Gastrocnemius medialis (tissue), 4 donors: ENCODE measurements at regions not wholly inside any gene's neighbourhood (a gene's known extent, or its start where the extent isn't known, plus 50 kb on each side); places are given as distances from the start of the nearest gene placed in this dataset.

Experiments used
- ATAC-seq, 2 donors: fragments of 150-250 bp; one replicate each; pipeline ENCODE4 v1.9.1; 2016
- DNase-seq, 2 donors: peaks; one replicate each; pipeline ENCODE4 v3.0.0-alpha.2; 2019
- H3K27ac ChIP-seq, 4 donors: fragments of 200-600 bp; sonication (generic); 1 replicate in 1 of 4; 2 replicates in 3 of 4; pipeline ENCODE4 v1.5.1; 2016 to 2018; ENCODE audit warnings: mild to moderate bottlenecking in 2 of 4, moderate library complexity in 1 of 4
- H3K27me3 ChIP-seq, 3 donors: fragments of 200-600 bp; sonication (generic) in 2 of 3; 1 replicate in 1 of 3; 2 replicates in 2 of 3; pipeline versions ENCODE4 v1.5.1 to v1.6.0; 2016 to 2019; ENCODE audit warnings: mild to moderate bottlenecking in 1 of 3, moderate library complexity in 1 of 3
- H3K36me3 ChIP-seq, 2 donors: fragments of 200-600 bp; sonication (generic) in 1 of 2; one replicate each; pipeline ENCODE4 v1.5.1; 2017 to 2018
- H3K4me1 ChIP-seq, 2 donors: fragments of 200-600 bp; sonication (generic) in 1 of 2; one replicate each; pipeline ENCODE4 v1.5.1; 2016 to 2017; ENCODE audit warnings: mild to moderate bottlenecking in 2 of 2
- H3K4me3 ChIP-seq, 4 donors: fragments of 200-600 bp; sonication (generic) in 3 of 4; 1 replicate in 1 of 4; 2 replicates in 3 of 4; pipeline ENCODE4 v1.5.1; 2016 to 2019; ENCODE audit warnings: mild to moderate bottlenecking in 2 of 4
- H3K9me3 ChIP-seq, 3 donors: fragments of 200-600 bp; sonication (generic) in 2 of 3; 1 replicate in 1 of 3; 2 replicates in 2 of 3; pipeline ENCODE4 v1.5.1; 2016 to 2019
- POLR2A ChIP-seq, 2 donors: fragments of 450-650 bp; IDR thresholded peaks; one replicate each; pipeline ENCODE4 v1.6.1; 2017; ENCODE audit warnings: antibody characterized with exemption in 2 of 2, mild to moderate bottlenecking in 2 of 2, moderate library complexity in 2 of 2
- in situ Hi-C, 4 donors: fragments of 200-750 bp; cut with MboI; loops; one replicate each; pipeline versions ENCODE4 v1.15.0 to v1.8.0; 2017; ENCODE audit warnings: low sequenced_read_pairs in 4 of 4
- intact Hi-C: fragments of 100-400 bp; cut with DNase I; formaldehyde crosslinking; loops from one replicate; pipeline ENCODE4 v1.15.1; 2023; ENCODE audit warnings: low total_unique reads
- TF ChIP-seq, protein P1 (sequence below), 5 experiments: fragments of 450-650 bp in 3 of 5; fragments of 200-600 bp in 2 of 5; sonication (generic) in 2 of 5; IDR thresholded peaks in 4 of 5; conservative IDR thresholded peaks in 1 of 5; 1 replicate in 4 of 5; 2 replicates in 1 of 5; pipeline ENCODE4 v1.5.1; 2016 to 2019; ENCODE audit warnings: antibody characterized with exemption in 5 of 5, mild to moderate bottlenecking in 3 of 5, moderate library complexity in 3 of 5

DNA sequence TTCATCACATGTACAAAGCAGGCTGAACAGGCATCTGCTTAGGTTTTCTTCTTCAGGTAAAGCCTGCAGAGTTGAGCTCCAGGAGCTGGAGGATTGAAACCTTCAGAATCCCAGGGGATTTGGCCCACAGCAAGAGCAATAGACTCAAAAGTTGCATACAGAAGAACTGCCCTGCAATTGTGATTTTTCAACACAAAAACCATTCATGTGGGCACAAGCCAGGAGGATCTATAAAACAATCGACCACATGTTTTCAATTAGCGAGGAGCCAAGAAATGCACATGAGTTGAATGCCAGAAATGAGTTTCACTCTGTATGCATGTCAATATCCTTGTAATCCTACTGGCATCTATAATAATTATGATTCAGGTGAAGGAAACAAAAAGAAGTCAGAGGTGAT lies 576.4 kb downstream of the HDGFL1 start:
- TF ChIP-seq POLR2A (IDR thresholded peaks at IDR 0.05) = no peak
- TF ChIP-seq, protein P1, sequence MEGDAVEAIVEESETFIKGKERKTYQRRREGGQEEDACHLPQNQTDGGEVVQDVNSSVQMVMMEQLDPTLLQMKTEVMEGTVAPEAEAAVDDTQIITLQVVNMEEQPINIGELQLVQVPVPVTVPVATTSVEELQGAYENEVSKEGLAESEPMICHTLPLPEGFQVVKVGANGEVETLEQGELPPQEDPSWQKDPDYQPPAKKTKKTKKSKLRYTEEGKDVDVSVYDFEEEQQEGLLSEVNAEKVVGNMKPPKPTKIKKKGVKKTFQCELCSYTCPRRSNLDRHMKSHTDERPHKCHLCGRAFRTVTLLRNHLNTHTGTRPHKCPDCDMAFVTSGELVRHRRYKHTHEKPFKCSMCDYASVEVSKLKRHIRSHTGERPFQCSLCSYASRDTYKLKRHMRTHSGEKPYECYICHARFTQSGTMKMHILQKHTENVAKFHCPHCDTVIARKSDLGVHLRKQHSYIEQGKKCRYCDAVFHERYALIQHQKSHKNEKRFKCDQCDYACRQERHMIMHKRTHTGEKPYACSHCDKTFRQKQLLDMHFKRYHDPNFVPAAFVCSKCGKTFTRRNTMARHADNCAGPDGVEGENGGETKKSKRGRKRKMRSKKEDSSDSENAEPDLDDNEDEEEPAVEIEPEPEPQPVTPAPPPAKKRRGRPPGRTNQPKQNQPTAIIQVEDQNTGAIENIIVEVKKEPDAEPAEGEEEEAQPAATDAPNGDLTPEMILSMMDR (IDR thresholded peaks at IDR 0.05 in 4 of 5, conservative IDR thresholded peaks at IDR 0.05 in 1 of 5) = no peak
- in situ Hi-C loops = no loop called here
- Histone ChIP-seq H3K4me3 (no peak overlapping the region), H3K9me3 (no peaks in the 10 kb centered on the region), H3K36me3 (no peaks in the 10 kb centered on the region), H3K4me1 (no peaks in the 10 kb centered on the region), H3K27ac (no peak overlapping the region), H3K27me3 (no peaks in the 10 kb centered on the region)
- intact Hi-C loops = no loop called here
- no peak for ATAC-seq
- DNase-seq = no peak

DNA sequence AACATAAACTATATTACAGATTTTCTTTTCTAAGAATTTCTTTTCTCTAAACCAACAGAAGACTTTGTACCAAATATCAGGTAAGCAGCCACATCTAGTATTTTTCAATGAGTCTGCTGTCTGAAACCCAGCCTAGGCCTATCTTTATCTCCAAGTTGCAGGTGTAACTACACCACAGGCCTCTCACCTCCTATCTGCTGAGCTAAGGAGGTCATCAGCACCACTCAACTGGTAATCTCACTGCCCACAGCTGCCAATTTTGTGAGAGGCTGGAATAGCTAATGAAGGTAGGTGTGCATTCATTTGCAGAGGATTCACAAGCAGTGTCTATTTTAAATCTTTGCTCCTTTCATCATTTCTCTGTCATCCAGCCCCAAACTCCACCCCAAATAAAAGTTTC lies 584.8 kb downstream of the HDGFL1 start:
- no peaks in the 10 kb centered on the region for H3K9me3 ChIP-seq
- no peak overlapping the region for H3K27ac ChIP-seq
- intact Hi-C loops (no loop called here), in situ Hi-C loops (no loop called here)
- H3K4me3 ChIP-seq = no peak overlapping the region
- ATAC-seq = no peak
- no peak for DNase-seq
- no peaks in the 10 kb centered on the region for H3K36me3 ChIP-seq
- TF ChIP-seq, protein P1 (IDR thresholded peaks at IDR 0.05 in 4 of 5, conservative IDR thresholded peaks at IDR 0.05 in 1 of 5) = no peak
- TF ChIP-seq POLR2A (IDR thresholded peaks at IDR 0.05) = no peak
- no peaks in the 10 kb centered on the region for H3K27me3 ChIP-seq
- no peaks in the 10 kb centered on the region for H3K4me1 ChIP-seq

DNA sequence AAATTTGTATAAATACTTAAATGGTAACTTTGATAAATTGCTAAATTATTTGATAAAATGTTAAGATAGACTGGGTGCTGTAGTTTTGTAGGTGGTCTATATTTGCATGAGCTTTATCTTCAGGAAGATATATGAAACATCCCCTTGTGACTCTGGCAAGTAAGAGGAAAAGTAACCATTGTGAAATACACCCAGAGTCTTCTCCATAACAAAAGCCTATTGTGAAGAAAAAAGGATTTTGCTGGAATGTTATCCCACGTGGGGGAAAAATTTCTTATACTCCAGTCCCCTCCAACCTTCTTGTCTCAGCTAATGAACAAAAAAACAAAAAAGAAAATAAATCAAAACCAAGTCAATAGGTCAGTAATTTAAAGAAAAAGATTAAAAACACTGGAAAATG lies 600.7 kb downstream of the HDGFL1 start:
- H3K4me3 ChIP-seq = no peak overlapping the region
- no peak overlapping the region for H3K27ac ChIP-seq
- no peak for TF ChIP-seq POLR2A (IDR thresholded peaks at IDR 0.05)
- TF ChIP-seq, protein P1 (IDR thresholded peaks at IDR 0.05 in 4 of 5, conservative IDR thresholded peaks at IDR 0.05 in 1 of 5) = no peak
- H3K4me1 ChIP-seq = no peaks in the 10 kb centered on the region
- no peaks in the 10 kb centered on the region for H3K36me3 ChIP-seq
- no peaks in the 10 kb centered on the region for H3K27me3 ChIP-seq
- intact Hi-C loops (no loop called here), in situ Hi-C loops (no loop called here)
- H3K9me3 ChIP-seq = no peaks in the 10 kb centered on the region
- DNase-seq (no peak), ATAC-seq (no peak)

DNA sequence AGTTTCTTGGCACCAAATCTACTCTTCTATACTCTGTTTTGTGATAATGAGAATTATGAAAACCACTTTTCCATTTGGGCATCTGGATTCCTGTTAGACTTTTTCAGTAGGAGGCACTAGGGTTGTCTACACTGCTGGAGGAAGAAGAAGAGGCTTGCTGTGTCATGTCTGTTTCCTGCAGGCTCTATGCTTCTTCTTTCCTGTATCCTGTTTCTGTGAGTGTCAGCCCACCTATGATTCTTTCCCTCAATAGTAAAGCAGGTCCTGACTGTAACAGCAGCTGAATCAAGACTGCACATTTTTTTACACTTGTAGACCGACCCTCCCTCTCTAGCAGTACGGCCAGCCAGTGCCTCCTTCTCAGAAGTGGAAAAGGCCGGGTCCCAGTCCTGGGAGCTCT lies 603.9 kb downstream of the HDGFL1 start:
- Histone ChIP-seq H3K27me3 (no peaks in the 10 kb centered on the region), H3K4me3 (no peak overlapping the region), H3K9me3 (no peaks in the 10 kb centered on the region), H3K27ac (no peak overlapping the region), H3K4me1 (no peaks in the 10 kb centered on the region), H3K36me3 (no peaks in the 10 kb centered on the region)
- TF ChIP-seq, protein P1 (IDR thresholded peaks at IDR 0.05 in 4 of 5, conservative IDR thresholded peaks at IDR 0.05 in 1 of 5) = no peak
- no peak for TF ChIP-seq POLR2A (IDR thresholded peaks at IDR 0.05)
- DNase-seq (no peak), ATAC-seq (no peak)
- in situ Hi-C loops = no loop called here
- intact Hi-C loops = no loop called here

DNA sequence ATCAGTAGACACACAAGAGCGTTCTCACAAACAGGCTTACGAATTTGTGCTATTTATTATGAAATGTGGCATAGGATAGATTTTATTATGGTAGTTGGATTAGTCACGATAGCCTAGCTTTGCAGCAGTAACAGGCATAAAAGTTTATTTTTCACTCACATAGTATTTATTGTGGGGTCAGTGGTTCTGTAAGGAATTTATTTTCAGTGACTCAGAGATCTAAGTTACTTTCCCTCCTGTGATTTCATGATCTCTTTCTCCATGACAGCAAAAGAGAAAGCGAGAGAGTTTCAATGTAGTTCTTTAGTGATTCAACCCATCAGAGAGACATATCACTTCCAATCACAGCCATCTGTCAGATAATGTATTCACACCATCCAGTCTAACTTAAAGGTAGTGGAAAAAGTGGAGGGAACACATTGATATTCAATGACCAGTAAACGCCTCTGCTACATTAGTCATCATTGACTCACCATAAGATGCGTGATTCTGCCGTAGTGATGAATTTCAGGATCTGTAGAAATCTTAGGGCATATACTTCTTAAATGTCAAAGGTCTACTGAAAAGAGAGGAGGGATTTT lies 605.5 kb downstream of the HDGFL1 start:
- no peak for DNase-seq
- Histone ChIP-seq H3K36me3 (no peaks in the 10 kb centered on the region), H3K4me1 (no peaks in the 10 kb centered on the region), H3K27me3 (no peaks in the 10 kb centered on the region), H3K4me3 (no peak overlapping the region), H3K9me3 (no peaks in the 10 kb centered on the region), H3K27ac (no peak overlapping the region)
- no peak for TF ChIP-seq POLR2A (IDR thresholded peaks at IDR 0.05)
- TF ChIP-seq, protein P1 (IDR thresholded peaks at IDR 0.05 in 4 of 5, conservative IDR thresholded peaks at IDR 0.05 in 1 of 5) = no peak
- in situ Hi-C loops = no loop called here
- no peak for ATAC-seq
- intact Hi-C loops = no loop called here
